H1 (cell line): ENCODE measurements at regions not wholly inside any gene's neighbourhood (a gene's known extent, or its start where the extent isn't known, plus 50 kb on each side); places are given as distances from the start of the nearest gene placed in this dataset.

Experiments
- CTCF ChIA-PET: fragments of 300-600 bp; sonication (Branson Sonifier 250); formaldehyde crosslinking; loops from one replicate; lab custom pipeline; 2021; ENCODE audit not compliant: partially characterized antibody; lab: Charles Lee
- POLR2A ChIA-PET: fragments of 300-600 bp; sonication (Branson Sonifier 250); formaldehyde crosslinking; loops from one replicate; lab custom pipeline; 2021; ENCODE audit warnings: inconsistent platforms; ENCODE audit not compliant: partially characterized antibody; lab: Charles Lee
- DNase-seq, 2 experiments: peaks; one replicate each; pipeline versions ENCODE4 v3.0.0 to v3.0.0-alpha.2; 2010 to 2022; ENCODE audit warnings: low spot score in 2 of 2, low read depth in 1 of 2, mixed read lengths in 1 of 2
- FAIRE-seq: peaks from 2 replicates; lab custom pipeline; 2011; peaks lifted over from hg19 to GRCh38; lab: Jason Lieb, UNC
- H2AFZ ChIP-seq: 2 replicates; pipeline ENCODE4 v1.8.1; 2012; ENCODE audit warnings: low read length, inconsistent platforms
- H2AK5ac ChIP-seq: 2 replicates; pipeline ENCODE4 v1.6.1; 2013; ENCODE audit warnings: low read depth, low read length
- H2BK120ac ChIP-seq: replicated peaks from 2 replicates; pipeline ENCODE3; 2013; ENCODE audit warnings: low read depth, low read length, inconsistent platforms
- H2BK12ac ChIP-seq: 2 replicates; pipeline ENCODE4 v1.6.1; 2013; ENCODE audit warnings: low read depth, low read length
- H2BK15ac ChIP-seq: 2 replicates; pipeline ENCODE4 v1.6.1; 2013; ENCODE audit warnings: low read length
- H2BK20ac ChIP-seq: 2 replicates; pipeline ENCODE4 v1.6.1; 2013; ENCODE audit warnings: low read length
- H2BK5ac ChIP-seq: 2 replicates; pipeline ENCODE4 v1.6.1; 2013; ENCODE audit warnings: low read depth, low read length
- H3K14ac ChIP-seq: 2 replicates; pipeline ENCODE4 v1.6.1; 2013; ENCODE audit warnings: inconsistent platforms; ENCODE audit not compliant: insufficient read length
- H3K18ac ChIP-seq: 2 replicates; pipeline ENCODE4 v1.6.1; 2013; ENCODE audit warnings: low read length; ENCODE audit errors: extremely low read depth
- H3K23ac ChIP-seq: 2 replicates; pipeline ENCODE4 v1.6.1; 2013; ENCODE audit warnings: inconsistent platforms; ENCODE audit not compliant: insufficient read length
- H3K23me2 ChIP-seq: 2 replicates; pipeline ENCODE4 v1.6.1; 2013; ENCODE audit warnings: low read depth, low read length
- H3K27ac ChIP-seq: 2 replicates; pipeline ENCODE4 v1.6.1; 2011; ENCODE audit warnings: low read depth, low read length, inconsistent platforms
- H3K27me3 ChIP-seq, 4 experiments: replicated peaks in 1 of 4; 1 replicate in 1 of 4; 2 replicates in 3 of 4; pipeline versions ENCODE4 v1.6.1 to v1.8.1; 2011 to 2013; ENCODE audit warnings: low read length in 3 of 4, mild to moderate bottlenecking in 3 of 4, inconsistent platforms in 2 of 4, mixed read lengths in 2 of 4, moderate library complexity in 1 of 4; ENCODE audit not compliant: control insufficient read depth in 3 of 4, insufficient read depth in 3 of 4; ENCODE audit errors: extremely low read depth in 1 of 4
- H3K36me3 ChIP-seq, 4 experiments: 2 replicates each; pipeline versions ENCODE4 v1.6.1 to v1.8.1; 2011 to 2013; ENCODE audit warnings: mild to moderate bottlenecking in 4 of 4, low read length in 3 of 4, moderate library complexity in 2 of 4, control low read depth in 1 of 4, inconsistent platforms in 1 of 4; ENCODE audit not compliant: insufficient read depth in 4 of 4, control insufficient read depth in 2 of 4
- H3K4ac ChIP-seq: replicated peaks from 2 replicates; pipeline ENCODE3; 2013; ENCODE audit warnings: low read length, low read depth, mixed read lengths, inconsistent platforms; ENCODE audit not compliant: insufficient read length
- H3K4me1 ChIP-seq, 4 experiments: replicated peaks in 1 of 4; 1 replicate in 1 of 4; 2 replicates in 3 of 4; pipeline versions ENCODE4 v1.6.1 to v1.8.1; 2011 to 2013; ENCODE audit warnings: low read length in 3 of 4, inconsistent platforms in 2 of 4, mixed read lengths in 1 of 4; ENCODE audit not compliant: insufficient read depth in 4 of 4, control insufficient read depth in 3 of 4
- H3K4me2 ChIP-seq, 2 experiments: 2 replicates each; pipeline versions ENCODE4 v1.6.1 to v1.8.1; 2011 to 2013; ENCODE audit warnings: low read depth in 2 of 2, low read length in 2 of 2, control low read depth in 1 of 2, inconsistent platforms in 1 of 2, mild to moderate bottlenecking in 1 of 2; ENCODE audit not compliant: insufficient read depth in 1 of 2
- H3K4me3 ChIP-seq, 4 experiments: fragments of 200-600, 300-600 bp in 1 of 4; sonication (generic), shearing (Covaris generic), sonication (Bioruptor Twin) in 1 of 4; 2 replicates each; pipeline versions ENCODE4 v1.5.1 to v1.8.1; 2011 to 2016; ENCODE audit warnings: low read length in 4 of 4, low read depth in 3 of 4, control low read depth in 2 of 4, inconsistent platforms in 2 of 4, mild to moderate bottlenecking in 2 of 4, mixed read lengths in 1 of 4, moderate library complexity in 1 of 4; ENCODE audit not compliant: insufficient read depth in 2 of 4; ENCODE audit errors: extremely low read depth in 1 of 4
- H3K56ac ChIP-seq: replicated peaks from 2 replicates; pipeline ENCODE3; 2013; ENCODE audit warnings: low read depth, mild to moderate bottlenecking, mixed read lengths, low read length, inconsistent platforms; ENCODE audit not compliant: insufficient read length
- H3K79me1 ChIP-seq: 2 replicates; pipeline ENCODE4 v1.6.1; 2013; ENCODE audit warnings: low read depth, low read length, control low read depth
- H3K79me2 ChIP-seq, 2 experiments: 2 replicates each; pipeline versions ENCODE4 v1.6.1 to v1.8.1; 2012 to 2013; ENCODE audit warnings: low read length in 2 of 2, mild to moderate bottlenecking in 2 of 2, inconsistent platforms in 1 of 2; ENCODE audit not compliant: insufficient read depth in 2 of 2, control insufficient read depth in 1 of 2
- H3K9ac ChIP-seq, 4 experiments: replicated peaks in 1 of 4; 1 replicate in 1 of 4; 2 replicates in 3 of 4; pipeline versions ENCODE4 v1.6.1 to v1.8.1; 2011 to 2013; ENCODE audit warnings: low read depth in 3 of 4, low read length in 3 of 4, control low read depth in 2 of 4, mild to moderate bottlenecking in 2 of 4, moderate library complexity in 2 of 4, inconsistent platforms in 1 of 4; ENCODE audit errors: extremely low read depth in 1 of 4
- H3K9me3 ChIP-seq, 2 experiments: 2 replicates each; pipeline versions ENCODE4 v1.6.1 to v1.8.1; 2012 to 2013; ENCODE audit warnings: mild to moderate bottlenecking in 2 of 2, moderate library complexity in 2 of 2, control low read depth in 1 of 2, inconsistent platforms in 1 of 2, low read depth in 1 of 2, low read length in 1 of 2, mixed read lengths in 1 of 2; ENCODE audit not compliant: insufficient read depth in 2 of 2
- H4K20me1 ChIP-seq, 2 experiments: replicated peaks in 1 of 2; 2 replicates each; pipeline versions ENCODE3 to v1.8.1; 2011 to 2013; ENCODE audit warnings: inconsistent platforms in 2 of 2, low read length in 2 of 2, mild to moderate bottlenecking in 1 of 2; ENCODE audit not compliant: insufficient read depth in 2 of 2, control insufficient read depth in 1 of 2
- H4K5ac ChIP-seq: 2 replicates; pipeline ENCODE4 v1.6.1; 2013; ENCODE audit warnings: low read length, low read depth, mixed read lengths, inconsistent platforms; ENCODE audit not compliant: insufficient read length
- H4K8ac ChIP-seq: 2 replicates; pipeline ENCODE4 v1.8.0; 2013; ENCODE audit warnings: mild to moderate bottlenecking, moderate library complexity, low read length, inconsistent platforms; ENCODE audit not compliant: insufficient read depth; ENCODE audit errors: extremely low read depth
- H4K91ac ChIP-seq: replicated peaks from 2 replicates; pipeline ENCODE3; 2013; ENCODE audit warnings: low read length, mixed read lengths, inconsistent platforms; ENCODE audit not compliant: insufficient read length
- RAD21 ChIP-seq, 2 experiments: IDR thresholded peaks in 1 of 2; conservative IDR thresholded peaks in 1 of 2; 2 replicates each; pipeline ENCODE4 v1.6.1; 2011; ENCODE audit warnings: low read depth in 2 of 2, low read length in 2 of 2, improper control_type of control experiment in 1 of 2, inconsistent platforms in 1 of 2, mild to moderate bottlenecking in 1 of 2, moderate library complexity in 1 of 2
- TEAD4 ChIP-seq: IDR thresholded peaks from 2 replicates; pipeline ENCODE4 v1.6.1; 2012; ENCODE audit warnings: low read depth, low read length, inconsistent platforms, mixed read lengths
- WGBS, 2 experiments: shearing (Covaris generic) in 1 of 2; methylation state at CpG; one replicate each; pipeline versions ENCODE4 v1.1.6 to v1.1.7; 2013 to 2015; ENCODE audit warnings: low lambda C conversion rate in 2 of 2, mixed read lengths in 2 of 2, inconsistent platforms in 1 of 2, low coverage in 1 of 2, missing lambda C conversion rate in 1 of 2; ENCODE audit not compliant: insufficient replicate concordance in 2 of 2, insufficient coverage in 1 of 2, insufficient read length in 1 of 2; ENCODE audit errors: extremely low coverage in 1 of 2, missing lambda C conversion rate in 1 of 2; 5-methylcytosine and 5-hydroxymethylcytosine counted together
- TF ChIP-seq, protein P1 (sequence below), 3 experiments: IDR thresholded peaks; 1 replicate in 2 of 3; 2 replicates in 1 of 3; pipeline versions ENCODE4 v1.5.1 to v1.6.1; 2011; ENCODE audit warnings: low read length in 3 of 3, mild to moderate bottlenecking in 3 of 3, inconsistent platforms in 2 of 3, low read depth in 1 of 3, moderate library complexity in 1 of 3; ENCODE audit not compliant: insufficient read depth in 1 of 3; ENCODE audit errors: control extremely low read depth in 1 of 3

DNA sequence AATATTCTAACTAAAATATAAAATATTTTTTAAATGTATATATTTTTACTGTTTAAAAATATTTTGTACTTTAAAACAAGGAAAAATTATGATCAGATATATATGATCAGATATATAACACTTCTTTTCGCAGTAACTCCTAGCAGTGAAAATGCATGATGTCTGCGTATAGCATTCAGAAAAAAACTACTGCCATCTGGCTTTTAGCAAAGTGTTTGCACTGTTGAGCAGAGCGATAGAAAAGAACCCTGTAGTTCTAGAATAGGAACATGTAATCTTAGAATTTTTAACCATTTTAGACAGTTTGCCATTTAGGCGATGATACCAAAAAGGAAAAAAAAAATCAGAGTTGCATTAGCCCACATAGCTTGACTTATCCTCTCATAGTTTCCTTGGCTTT, 370.4 kb upstream of the ANO3 start:
- CTCF ChIA-PET: interaction anchor here (0.7 kb wide), 1 partner anchor 16 kb away, joined by 5 read pairs; no protein-coding TSS in a partner anchor
- Histone ChIP-seq H3K79me2 (no peaks in the 10 kb centered on the region), H3K23ac (no peak overlapping the region), H2BK20ac (no peak overlapping the region), H2BK120ac (no peak overlapping the region), H2AK5ac (no peak overlapping the region), H2BK12ac (no peak overlapping the region), H3K4ac (no peak overlapping the region), H2BK5ac (no peak overlapping the region), H3K4me1 (no peaks in the 10 kb centered on the region), H4K20me1 (no peaks in the 10 kb centered on the region), H3K4me3 (no peak overlapping the region), H3K27ac (no peak overlapping the region), H4K5ac (no peak overlapping the region), H3K79me1 (no peaks in the 10 kb centered on the region), H3K9ac (no peak overlapping the region), H2BK15ac (no peak overlapping the region), H4K8ac (no peak overlapping the region), H3K23me2 (no peaks in the 10 kb centered on the region), H3K14ac (no peak overlapping the region), H3K36me3 (no peaks in the 10 kb centered on the region), H3K9me3 (no peaks in the 10 kb centered on the region), H3K18ac (no peak overlapping the region), H3K56ac (no peak overlapping the region), H4K91ac (no peak overlapping the region), H2AFZ (no peak overlapping the region), H3K4me2 (no peak overlapping the region), H3K27me3 (no peaks in the 10 kb centered on the region)
- TF ChIP-seq, protein P1, sequence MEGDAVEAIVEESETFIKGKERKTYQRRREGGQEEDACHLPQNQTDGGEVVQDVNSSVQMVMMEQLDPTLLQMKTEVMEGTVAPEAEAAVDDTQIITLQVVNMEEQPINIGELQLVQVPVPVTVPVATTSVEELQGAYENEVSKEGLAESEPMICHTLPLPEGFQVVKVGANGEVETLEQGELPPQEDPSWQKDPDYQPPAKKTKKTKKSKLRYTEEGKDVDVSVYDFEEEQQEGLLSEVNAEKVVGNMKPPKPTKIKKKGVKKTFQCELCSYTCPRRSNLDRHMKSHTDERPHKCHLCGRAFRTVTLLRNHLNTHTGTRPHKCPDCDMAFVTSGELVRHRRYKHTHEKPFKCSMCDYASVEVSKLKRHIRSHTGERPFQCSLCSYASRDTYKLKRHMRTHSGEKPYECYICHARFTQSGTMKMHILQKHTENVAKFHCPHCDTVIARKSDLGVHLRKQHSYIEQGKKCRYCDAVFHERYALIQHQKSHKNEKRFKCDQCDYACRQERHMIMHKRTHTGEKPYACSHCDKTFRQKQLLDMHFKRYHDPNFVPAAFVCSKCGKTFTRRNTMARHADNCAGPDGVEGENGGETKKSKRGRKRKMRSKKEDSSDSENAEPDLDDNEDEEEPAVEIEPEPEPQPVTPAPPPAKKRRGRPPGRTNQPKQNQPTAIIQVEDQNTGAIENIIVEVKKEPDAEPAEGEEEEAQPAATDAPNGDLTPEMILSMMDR (IDR thresholded peaks at IDR 0.05; ENCODE audit: control extremely low read depth in 1 of 3, insufficient read depth in 1 of 3, low read depth in 1 of 3, low read length in 3 of 3): peak in 1 of 3 experiments; percentile 14; a peak in 2 of 4 replicates
- TF ChIP-seq RAD21 (IDR thresholded peaks at IDR 0.05 in 1 of 2, conservative IDR thresholded peaks at IDR 0.05 in 1 of 2; ENCODE audit: low read depth in 2 of 2, low read length in 2 of 2) (peak; percentile 28 to 41; a peak in 3 of 4 replicates), TEAD4 (no peak)
- FAIRE-seq (no peak), DNase-seq (no peak)
- POLR2A ChIA-PET: no interaction called here
- WGBS, 2 experiments: 91% methylated on average over 4 of the region's 4 CpGs; no CpG with 5 or more reads in 1 of the 2 experiments
